ENCODE measurements at regions not wholly inside any gene's neighbourhood (a gene's known extent, or its start where the extent isn't known, plus 50 kb on each side); places are given as distances from the start of the nearest gene placed in this dataset.

GRCh38 chr14:85003805-85004204 lies 526.1 kb upstream of the FLRT2 start:
- TF ChIP-seq CTCF (IDR thresholded peaks at IDR 0.05) (no peak), EP300 (IDR thresholded peaks at IDR 0.05) (no peak), POLR2A (IDR thresholded peaks at IDR 0.05) (no peak)

All from ovary (tissue), 3 donors.